Breast epithelium (tissue), 4 donors: ENCODE measurements at regions not wholly inside any gene's neighbourhood (a gene's known extent, or its start where the extent isn't known, plus 50 kb on each side); places are given as distances from the start of the nearest gene placed in this dataset.
A peak's percentile ranks its signal among the peaks of the same experiment; 100 is the strongest.

ENCODE experiments used
- DNase-seq, 2 donors: peaks; one replicate each; pipeline ENCODE4 v3.0.0-alpha.2; 2019; ENCODE audit warnings: low spot score in 2 of 2
- H3K27ac ChIP-seq, 2 donors: fragments of 200-600 bp; sonication (generic) in 1 of 2; one replicate each; pipeline ENCODE4 v1.5.1; 2016 to 2019; ENCODE audit warnings: mild to moderate bottlenecking in 1 of 2
- H3K27me3 ChIP-seq, 2 donors: fragments of 200-600 bp; sonication (generic) in 1 of 2; one replicate each; pipeline versions ENCODE4 v1.5.1 to v1.6.0; 2017 to 2019; ENCODE audit warnings: control low read depth in 1 of 2, mild to moderate bottlenecking in 1 of 2
- H3K36me3 ChIP-seq: fragments of 200-600 bp; one replicate; pipeline ENCODE4 v1.5.1; 2019
- H3K4me1 ChIP-seq, 2 donors: fragments of 200-600 bp; sonication (generic); one replicate each; pipeline ENCODE4 v1.5.1; 2016 to 2019; ENCODE audit warnings: control low read depth in 1 of 2
- H3K4me3 ChIP-seq, 3 donors: fragments of 200-600 bp; sonication (generic); 1 replicate in 2 of 3; 2 replicates in 1 of 3; pipeline ENCODE4 v1.5.1; 2016 to 2019; ENCODE audit warnings: mild to moderate bottlenecking in 3 of 3, moderate library complexity in 2 of 3
- H3K9me3 ChIP-seq, 2 donors: fragments of 200-600 bp; sonication (generic) in 1 of 2; one replicate each; pipeline ENCODE4 v1.5.1; 2016 to 2019; ENCODE audit warnings: control low read depth in 1 of 2
- CTCF ChIP-seq, 3 donors: fragments of 450-650 bp; IDR thresholded peaks; one replicate each; pipeline ENCODE4 v1.5.1; 2016 to 2017; ENCODE audit warnings: antibody characterized with exemption in 3 of 3, mild to moderate bottlenecking in 3 of 3, moderate library complexity in 3 of 3
- POLR2A ChIP-seq: fragments of 450-650 bp; IDR thresholded peaks from one replicate; pipeline ENCODE4 v1.6.1; 2016; ENCODE audit warnings: antibody characterized with exemption, mild to moderate bottlenecking, moderate library complexity
- POLR2AphosphoS5 ChIP-seq, 3 donors: sonication (generic); formaldehyde crosslinking; IDR thresholded peaks; one replicate each; pipeline ENCODE4 v1.6.1; 2017; ENCODE audit warnings: antibody characterized with exemption in 3 of 3
- intact Hi-C: fragments of 100-400 bp; cut with DNase I; formaldehyde crosslinking; loops from one replicate; pipeline ENCODE4 v1.15.1; 2023; ENCODE audit warnings: low total_unique reads

GRCh38 chr2:12057436-12058166 is 311.2 kb downstream of the LPIN1 start:
- H3K4me1 ChIP-seq, result no peaks in the 10 kb centered on the region
- no peaks in the 10 kb centered on the region for H3K36me3 ChIP-seq
- no peak overlapping the region for H3K4me3 ChIP-seq
- no peak overlapping the region for H3K27ac ChIP-seq
- H3K9me3 ChIP-seq, result no peaks in the 10 kb centered on the region
- no peaks in the 10 kb centered on the region for H3K27me3 ChIP-seq
- intact Hi-C loops, result no loop called here
- no peak for DNase-seq
- no peak for TF ChIP-seq POLR2AphosphoS5 (IDR thresholded peaks at IDR 0.05)
- no peak for TF ChIP-seq POLR2A
- no peak for TF ChIP-seq CTCF (IDR thresholded peaks at IDR 0.05)

GRCh38 chr2:12059616-12060441 is 313.4 kb downstream of the LPIN1 start:
- Histone ChIP-seq H3K4me1 (no peaks in the 10 kb centered on the region), H3K9me3 (no peaks in the 10 kb centered on the region), H3K27ac (no peak overlapping the region), H3K36me3 (no peaks in the 10 kb centered on the region), H3K4me3 (no peak overlapping the region), H3K27me3 (no peaks in the 10 kb centered on the region)
- intact Hi-C loops, result loop anchor here (10.0 kb wide), 1 partner anchor 1875 kb away; no protein-coding TSS in a partner anchor
- no peak for DNase-seq
- TF ChIP-seq POLR2AphosphoS5 (IDR thresholded peaks at IDR 0.05) (no peak), POLR2A (no peak), CTCF (IDR thresholded peaks at IDR 0.05) (no peak)

GRCh38 chr2:12060886-12061285 is 314.5 kb downstream of the LPIN1 start:
- DNase-seq, result no peak
- TF ChIP-seq POLR2A (no peak), CTCF (IDR thresholded peaks at IDR 0.05) (no peak), POLR2AphosphoS5 (IDR thresholded peaks at IDR 0.05) (no peak)
- intact Hi-C loops, result loop anchor here (10.0 kb wide), 1 partner anchor 1876 kb away; no protein-coding TSS in a partner anchor
- no peaks in the 10 kb centered on the region for H3K36me3 ChIP-seq
- H3K27me3 ChIP-seq, result no peaks in the 10 kb centered on the region
- H3K9me3 ChIP-seq, result no peaks in the 10 kb centered on the region
- H3K4me1 ChIP-seq, result no peaks in the 10 kb centered on the region
- H3K27ac ChIP-seq, result no peak overlapping the region
- no peak overlapping the region for H3K4me3 ChIP-seq

GRCh38 chr2:12061286-12062052 is 315.0 kb downstream of the LPIN1 start:
- no peak overlapping the region for H3K4me3 ChIP-seq
- TF ChIP-seq POLR2A (no peak), POLR2AphosphoS5 (IDR thresholded peaks at IDR 0.05) (no peak), CTCF (IDR thresholded peaks at IDR 0.05) (no peak)
- intact Hi-C loops, result loop anchor here (10.0 kb wide), 1 partner anchor 1877 kb away; no protein-coding TSS in a partner anchor
- H3K27me3 ChIP-seq, result no peaks in the 10 kb centered on the region
- no peaks in the 10 kb centered on the region for H3K4me1 ChIP-seq
- DNase-seq, result peak in 1 of 2 donors; percentile 26
- H3K36me3 ChIP-seq, result no peaks in the 10 kb centered on the region
- peak overlapping the region in 1 of 2 donors; percentile 18 for H3K27ac ChIP-seq
- H3K9me3 ChIP-seq, result no peaks in the 10 kb centered on the region
